ENCODE measurements at regions not wholly inside any gene's neighbourhood (a gene's known extent, or its start where the extent isn't known, plus 50 kb on each side); places are given as distances from the start of the nearest gene placed in this dataset.

GRCh38 chr7:47170516-47170915 is 411.4 kb downstream of the TNS3 start:
- in situ Hi-C loops (cut with HindIII; ENCODE audit: low pct_ligation_motif_present, low sequenced_read_pairs) = no loop called here
- Histone ChIP-seq H3K4me3 (ENCODE audit: low read depth, low read length) (no peak overlapping the region), H3K36me3 (replicated peaks) (no peaks in the 10 kb centered on the region), H3K27me3 (replicated peaks) (no peaks in the 10 kb centered on the region), H3K27ac (no peak overlapping the region)
- peak; percentile 5 for DNase-seq
- TF ChIP-seq CTCF (IDR thresholded peaks at IDR 0.05; ENCODE audit: low read depth, low read length, missing control alignments) = peak; percentile 53

GRCh38 chr7:47154791-47155190 is 427.1 kb downstream of the TNS3 start:
- H3K4me3 ChIP-seq (ENCODE audit: low read depth, low read length) = no peak overlapping the region
- no peak overlapping the region for H3K27ac ChIP-seq
- H3K27me3 ChIP-seq (replicated peaks) = no peaks in the 10 kb centered on the region
- in situ Hi-C loops (cut with HindIII; ENCODE audit: low pct_ligation_motif_present, low sequenced_read_pairs) = no loop called here
- no peak for TF ChIP-seq CTCF (IDR thresholded peaks at IDR 0.05; ENCODE audit: low read depth, low read length, missing control alignments)
- DNase-seq = no peak
- H3K36me3 ChIP-seq (replicated peaks) = no peaks in the 10 kb centered on the region

GRCh38 chr7:47153576-47153975 is 428.3 kb downstream of the TNS3 start:
- Histone ChIP-seq H3K27ac (no peak overlapping the region), H3K27me3 (replicated peaks) (no peaks in the 10 kb centered on the region)
- in situ Hi-C loops (cut with HindIII; ENCODE audit: low pct_ligation_motif_present, low sequenced_read_pairs) = no loop called here

GRCh38 chr7:47153058-47153457 is 428.9 kb downstream of the TNS3 start:
- Histone ChIP-seq H3K27ac (no peak overlapping the region), H3K36me3 (replicated peaks) (no peaks in the 10 kb centered on the region), H3K4me3 (ENCODE audit: low read depth, low read length) (no peak overlapping the region), H3K27me3 (replicated peaks) (no peaks in the 10 kb centered on the region)
- in situ Hi-C loops (cut with HindIII; ENCODE audit: low pct_ligation_motif_present, low sequenced_read_pairs) = no loop called here
- peak; percentile 96 for DNase-seq
- no peak for TF ChIP-seq CTCF (IDR thresholded peaks at IDR 0.05; ENCODE audit: low read depth, low read length, missing control alignments)

More at GRCh38 chr7:47153576-47153975, 428.3 kb downstream of the TNS3 start:
- no peak for DNase-seq
- no peak for TF ChIP-seq CTCF (IDR thresholded peaks at IDR 0.05; ENCODE audit: low read depth, low read length, missing control alignments)
- no peaks in the 10 kb centered on the region for H3K36me3 ChIP-seq (replicated peaks)
- no peak overlapping the region for H3K4me3 ChIP-seq (ENCODE audit: low read depth, low read length)

GRCh38 chr7:47152307-47152706 is 429.6 kb downstream of the TNS3 start:
- in situ Hi-C loops (cut with HindIII; ENCODE audit: low pct_ligation_motif_present, low sequenced_read_pairs) = no loop called here
- no peaks in the 10 kb centered on the region for H3K36me3 ChIP-seq (replicated peaks)
- DNase-seq = no peak
- H3K27me3 ChIP-seq (replicated peaks) = no peaks in the 10 kb centered on the region
- TF ChIP-seq CTCF (IDR thresholded peaks at IDR 0.05; ENCODE audit: low read depth, low read length, missing control alignments) = no peak
- H3K4me3 ChIP-seq (ENCODE audit: low read depth, low read length) = no peak overlapping the region
- peak overlapping the region; percentile 18 for H3K27ac ChIP-seq

GRCh38 chr7:47150497-47151260 is 431.2 kb downstream of the TNS3 start:
- Histone ChIP-seq H3K27me3 (replicated peaks) (no peaks in the 10 kb centered on the region), H3K4me3 (ENCODE audit: low read depth, low read length) (no peak overlapping the region), H3K27ac (no peak overlapping the region), H3K36me3 (replicated peaks) (no peaks in the 10 kb centered on the region)
- DNase-seq = peak; percentile 48
- no peak for TF ChIP-seq CTCF (IDR thresholded peaks at IDR 0.05; ENCODE audit: low read depth, low read length, missing control alignments)
- in situ Hi-C loops (cut with HindIII; ENCODE audit: low pct_ligation_motif_present, low sequenced_read_pairs) = no loop called here

Data from brain microvascular endothelial cell (primary cell).